GM12891 (cell line): ENCODE measurements at regions not wholly inside any gene's neighbourhood (a gene's known extent, or its start where the extent isn't known, plus 50 kb on each side); places are given as distances from the start of the nearest gene placed in this dataset.

Experiments
- DNase-seq: peaks from one replicate; pipeline ENCODE4 v3.0.0; 2011; ENCODE audit warnings: low spot score; ENCODE audit not compliant: insufficient read length
- FAIRE-seq: peaks from 2 replicates; lab custom pipeline; 2011; peaks lifted over from hg19 to GRCh38; lab: Jason Lieb, UNC
- PAX5 ChIP-seq: IDR thresholded peaks from 2 replicates; pipeline ENCODE4 v1.6.1; 2011; ENCODE audit warnings: low read length, moderate library complexity, mild to moderate bottlenecking; ENCODE audit not compliant: insufficient read depth, severe bottlenecking
- POLR2A ChIP-seq: IDR thresholded peaks from 2 replicates; pipeline ENCODE4 v1.6.1; 2011; ENCODE audit warnings: low read depth, low read length, control low read depth
- POLR2AphosphoS5 ChIP-seq: IDR thresholded peaks from 2 replicates; pipeline ENCODE4 v1.6.1; 2011; ENCODE audit warnings: low read depth, low read length, control low read depth
- POU2F2 ChIP-seq: IDR thresholded peaks from 2 replicates; pipeline ENCODE4 v1.6.1; 2011; ENCODE audit warnings: low read depth, mild to moderate bottlenecking, control low read depth, low read length, moderate library complexity
- SPI1 ChIP-seq: IDR thresholded peaks from 2 replicates; pipeline ENCODE4 v1.6.1; 2011; ENCODE audit warnings: low read depth, low read length, control low read depth
- TAF1 ChIP-seq: IDR thresholded peaks from 2 replicates; pipeline ENCODE4 v1.6.1; 2011; ENCODE audit warnings: low read depth, low read length, control low read depth

- no peak for FAIRE-seq
- DNase-seq: no peak
- TF ChIP-seq TAF1 (no peak), SPI1 (no peak), POU2F2 (no peak), POLR2AphosphoS5 (no peak), PAX5 (no peak), POLR2A (no peak)
Measured at GRCh38 chrX:139125916-139126315, 404.6 kb upstream of the F9 start.

DNA sequence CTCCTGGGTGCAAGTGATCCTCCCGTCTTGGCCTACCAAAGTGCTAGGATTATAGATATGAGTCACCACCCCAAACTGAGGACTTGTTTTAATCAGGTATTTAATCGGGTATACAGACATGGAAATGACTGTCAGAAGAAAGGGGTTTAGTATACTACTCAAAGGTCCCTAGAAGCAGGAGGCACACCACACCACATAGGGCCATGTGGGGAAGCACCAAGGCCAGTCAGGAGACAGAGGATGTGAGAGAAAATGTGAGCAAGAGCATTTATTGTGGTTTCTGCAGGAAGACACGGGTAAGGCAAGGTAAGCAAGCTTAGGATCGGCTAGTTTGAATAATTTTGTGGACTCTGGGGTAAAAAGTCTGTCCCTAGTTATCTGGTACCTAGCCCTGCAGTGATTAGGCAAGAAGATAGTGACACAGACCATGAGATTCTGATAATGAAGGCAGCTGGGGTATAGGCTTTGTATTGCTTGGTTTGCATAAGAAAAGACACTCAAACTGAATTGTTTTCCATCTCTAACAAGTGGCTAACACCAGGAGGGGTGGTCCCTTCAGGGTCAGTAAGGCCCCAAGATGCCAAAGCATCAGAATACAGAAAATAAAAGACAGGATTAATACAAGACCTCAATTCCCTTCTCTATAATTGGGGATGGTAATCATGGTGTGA lies 408.8 kb upstream of the F9 start:
- TF ChIP-seq POLR2AphosphoS5 (no peak), POU2F2 (no peak), PAX5 (no peak), TAF1 (no peak), POLR2A (no peak), SPI1 (no peak)
- no peak for FAIRE-seq
- no peak for DNase-seq

DNA sequence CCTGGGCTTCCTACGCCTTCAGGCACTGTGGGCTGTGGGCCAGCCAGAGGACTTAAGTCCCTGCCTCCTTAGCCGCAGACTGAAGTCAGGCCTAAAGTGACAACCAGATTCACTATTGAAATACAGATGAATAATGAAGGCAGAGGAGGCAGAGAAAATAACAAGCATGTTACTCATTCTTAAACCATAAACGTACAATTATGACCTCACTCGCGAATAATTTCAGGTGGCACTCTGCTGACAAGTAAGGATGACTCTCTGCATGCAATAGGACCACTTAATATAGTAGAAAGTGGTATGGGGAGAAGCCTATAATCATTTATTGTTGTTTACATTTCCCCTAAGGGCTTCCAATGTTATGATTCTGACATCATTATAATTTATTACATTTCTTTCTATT lies 409.2 kb upstream of the FGF13 start:
- FAIRE-seq (no peak), DNase-seq (no peak)
- TF ChIP-seq POU2F2: no peak
- no peak for TF ChIP-seq TAF1
- no peak for TF ChIP-seq PAX5
- TF ChIP-seq POLR2A: no peak
- no peak for TF ChIP-seq SPI1
- no peak for TF ChIP-seq POLR2AphosphoS5

- FAIRE-seq: no peak
- DNase-seq: no peak
- no peak for TF ChIP-seq POU2F2
- TF ChIP-seq POLR2A: no peak
- no peak for TF ChIP-seq TAF1
- no peak for TF ChIP-seq POLR2AphosphoS5
- TF ChIP-seq PAX5: no peak
- TF ChIP-seq SPI1: no peak
Measured at GRCh38 chrX:139113708-139114107, 402.2 kb upstream of the FGF13 start.

DNA sequence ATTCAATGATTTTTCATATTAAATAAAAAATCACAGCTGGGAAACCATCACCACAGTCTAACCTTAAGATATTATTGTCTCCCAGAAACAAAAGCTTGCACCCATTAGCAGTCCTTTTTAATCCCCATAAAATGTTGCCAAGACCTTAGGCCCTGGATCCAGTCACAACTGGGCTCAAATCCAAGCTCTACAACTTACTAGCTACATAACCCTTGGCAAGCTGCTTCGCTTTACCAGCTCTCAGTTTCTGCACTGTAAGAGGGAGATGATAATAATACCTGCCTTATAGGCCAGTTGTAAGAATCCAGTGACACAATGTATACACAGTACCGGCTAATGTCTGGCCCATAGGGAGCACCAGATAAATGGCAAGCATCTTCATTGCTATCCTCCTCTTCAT lies 400.9 kb upstream of the FGF13 start:
- FAIRE-seq: no peak
- no peak for TF ChIP-seq SPI1
- TF ChIP-seq PAX5: no peak
- no peak for TF ChIP-seq POLR2AphosphoS5
- TF ChIP-seq TAF1: no peak
- no peak for TF ChIP-seq POLR2A
- no peak for TF ChIP-seq POU2F2
- no peak for DNase-seq

- no peak for TF ChIP-seq PAX5
- no peak for TF ChIP-seq POU2F2
- TF ChIP-seq TAF1: no peak
- TF ChIP-seq POLR2A: no peak
- no peak for TF ChIP-seq POLR2AphosphoS5
- no peak for TF ChIP-seq SPI1
- DNase-seq: no peak
- FAIRE-seq: no peak
Measured at GRCh38 chrX:139106069-139106468, 394.6 kb upstream of the FGF13 start.

GRCh38 chrX:139094671-139095592 lies 383.4 kb upstream of the FGF13 start:
- FAIRE-seq (no peak), DNase-seq (no peak)
- no peak for TF ChIP-seq POLR2A
- no peak for TF ChIP-seq TAF1
- no peak for TF ChIP-seq POLR2AphosphoS5
- TF ChIP-seq PAX5: no peak
- no peak for TF ChIP-seq SPI1
- TF ChIP-seq POU2F2: no peak

GRCh38 chrX:139093201-139093600 lies 381.7 kb upstream of the FGF13 start:
- DNase-seq: no peak
- TF ChIP-seq POLR2AphosphoS5 (no peak), POLR2A (no peak), POU2F2 (no peak), TAF1 (no peak), PAX5 (no peak), SPI1 (no peak)
- no peak for FAIRE-seq

DNA sequence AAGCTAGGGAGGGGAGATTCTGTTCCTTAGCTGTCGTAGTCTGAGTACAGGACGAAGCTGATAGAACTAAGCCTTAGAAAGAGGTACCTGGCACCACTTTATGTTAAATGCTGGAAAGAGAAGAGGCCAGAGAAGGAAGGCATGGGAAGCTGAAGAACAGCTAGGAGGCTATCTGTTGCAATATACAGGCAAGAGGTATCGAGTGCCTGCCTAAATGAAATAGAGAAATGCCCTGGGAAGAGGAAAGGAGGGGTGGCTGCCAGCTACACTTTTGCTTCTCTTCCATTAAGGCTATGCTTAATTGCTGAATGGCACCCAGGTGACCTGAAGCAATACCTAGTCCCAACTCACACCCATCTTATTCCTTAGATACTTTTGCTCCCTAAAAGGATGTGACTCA lies 380.4 kb upstream of the FGF13 start:
- TF ChIP-seq POLR2AphosphoS5: no peak
- no peak for TF ChIP-seq SPI1
- TF ChIP-seq PAX5: no peak
- TF ChIP-seq POU2F2: no peak
- no peak for TF ChIP-seq POLR2A
- TF ChIP-seq TAF1: no peak
- no peak for DNase-seq
- FAIRE-seq: no peak
